Effector memory CD8-positive, alpha-beta T cell (primary cell): ENCODE measurements at regions not wholly inside any gene's neighbourhood (a gene's known extent, or its start where the extent isn't known, plus 50 kb on each side); places are given as distances from the start of the nearest gene placed in this dataset.

Source experiments
- ATAC-seq: fragments of 150-1000 bp; cut with Tn5 transposase; replicated peaks from 2 replicates; pipeline ENCODE4 v1.10.0; 2021; ENCODE audit warnings: mild to moderate bottlenecking, moderate library complexity
- DNase-seq, 3 experiments: peaks; one replicate each; pipeline ENCODE4 v3.0.0; 2021
- H3K27ac Mint-ChIP-seq, 2 donors: one replicate each; pipeline ENCODE4 v1.8.0; 2022; ENCODE audit warnings: mild to moderate bottlenecking in 2 of 2, mixed read lengths in 2 of 2, moderate library complexity in 2 of 2
- H3K27me3 Mint-ChIP-seq, 2 donors: one replicate each; pipeline ENCODE4 v1.8.0; 2022; ENCODE audit warnings: mixed read lengths in 2 of 2
- H3K36me3 Mint-ChIP-seq: one replicate; pipeline ENCODE4 v1.8.0; 2022; ENCODE audit warnings: mild to moderate bottlenecking, moderate library complexity, mixed read lengths; ENCODE audit not compliant: insufficient read depth
- H3K4me1 Mint-ChIP-seq, 2 donors: one replicate each; pipeline ENCODE4 v1.8.0; 2022; ENCODE audit warnings: low read depth in 2 of 2, mixed read lengths in 2 of 2
- H3K4me3 Mint-ChIP-seq, 2 donors: one replicate each; pipeline ENCODE4 v1.8.0; 2022; ENCODE audit warnings: mild to moderate bottlenecking in 2 of 2, mixed read lengths in 2 of 2, moderate library complexity in 2 of 2
- H3K9me3 Mint-ChIP-seq, 2 donors: one replicate each; pipeline ENCODE4 v1.8.0; 2022; ENCODE audit warnings: mixed read lengths in 2 of 2

DNA sequence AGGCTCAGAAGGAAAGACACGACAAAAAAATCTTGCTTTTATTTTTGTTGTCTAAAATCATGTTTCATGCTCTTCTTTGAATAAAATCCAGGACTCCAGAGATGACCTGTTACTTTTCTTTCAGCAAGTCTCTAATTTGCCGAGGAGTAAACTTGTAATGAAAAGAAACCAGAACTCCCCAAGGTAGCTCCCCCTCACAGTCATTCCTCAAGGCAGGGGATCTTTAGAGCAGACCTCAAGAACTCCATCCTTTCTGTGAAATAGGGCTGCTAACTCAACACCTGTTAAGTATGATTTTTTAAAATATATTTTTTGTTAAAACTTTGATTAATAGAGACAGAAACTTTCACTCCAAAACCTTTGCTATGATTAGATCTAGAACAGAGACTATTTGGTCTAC is 82.7 kb upstream of the ABCD3 start:
- ATAC-seq (no peak), DNase-seq (no peak)
- Mint-ChIP-seq H3K27ac (no peak overlapping the region), H3K9me3 (no peaks in the 10 kb centered on the region), H3K27me3 (peaks cover 26 to 63% of the 10 kb centered on the region in 2 donors), H3K36me3 (no peaks in the 10 kb centered on the region), H3K4me1 (peaks cover 0 to 2% of the 10 kb centered on the region in 2 donors), H3K4me3 (no peak overlapping the region)

DNA sequence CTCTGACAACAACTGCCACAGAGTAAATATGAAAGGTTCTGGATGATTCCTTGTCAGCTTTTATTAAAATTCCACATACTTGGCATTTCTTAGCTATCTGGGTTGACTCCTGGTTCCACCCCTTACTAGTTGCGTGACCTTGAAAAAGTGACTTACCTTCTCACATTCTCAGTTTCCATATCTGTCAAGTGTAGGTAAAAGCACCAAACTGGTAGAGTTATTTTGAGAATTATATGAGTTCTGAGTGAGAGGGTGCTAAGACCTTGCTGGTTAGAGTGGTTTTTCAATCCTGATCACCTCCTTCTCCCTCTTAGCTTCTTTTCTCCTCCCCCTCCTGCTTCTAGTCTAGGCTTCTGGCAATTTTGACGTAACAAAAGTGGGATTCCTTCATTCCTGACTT is 83.4 kb upstream of the ABCD3 start:
- no peak overlapping the region for H3K4me3 Mint-ChIP-seq
- H3K27me3 Mint-ChIP-seq = peaks cover 32 to 63% of the 10 kb centered on the region in 2 donors
- H3K27ac Mint-ChIP-seq = no peak overlapping the region
- H3K36me3 Mint-ChIP-seq = no peaks in the 10 kb centered on the region
- no peaks in the 10 kb centered on the region for H3K9me3 Mint-ChIP-seq
- H3K4me1 Mint-ChIP-seq = no peaks in the 10 kb centered on the region
- no peak for ATAC-seq
- no peak for DNase-seq

DNA sequence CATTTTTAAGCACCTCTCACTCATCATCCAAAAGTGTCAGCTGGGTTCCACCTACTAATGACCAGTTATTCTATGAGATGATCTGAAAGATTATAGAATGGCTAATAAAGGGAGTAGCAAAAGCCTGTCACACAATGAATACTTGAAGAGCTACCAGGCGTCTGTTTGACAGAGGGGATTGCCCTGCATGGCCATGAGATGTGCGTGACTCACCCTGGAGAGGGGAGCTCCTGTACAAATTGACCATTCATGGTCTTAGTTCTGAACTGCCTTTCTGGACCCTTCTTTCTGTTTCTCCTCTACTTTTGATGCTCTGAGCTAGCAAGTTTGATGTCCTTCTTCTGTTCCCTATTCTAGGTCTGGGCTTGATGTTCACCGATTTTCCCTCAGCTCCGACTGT is 85.2 kb upstream of the ABCD3 start:
- Mint-ChIP-seq H3K4me3 (no peak overlapping the region), H3K4me1 (no peaks in the 10 kb centered on the region), H3K9me3 (no peaks in the 10 kb centered on the region), H3K27ac (no peak overlapping the region), H3K27me3 (peaks cover 46 to 62% of the 10 kb centered on the region in 2 donors), H3K36me3 (no peaks in the 10 kb centered on the region)
- ATAC-seq (no peak), DNase-seq (no peak)

DNA sequence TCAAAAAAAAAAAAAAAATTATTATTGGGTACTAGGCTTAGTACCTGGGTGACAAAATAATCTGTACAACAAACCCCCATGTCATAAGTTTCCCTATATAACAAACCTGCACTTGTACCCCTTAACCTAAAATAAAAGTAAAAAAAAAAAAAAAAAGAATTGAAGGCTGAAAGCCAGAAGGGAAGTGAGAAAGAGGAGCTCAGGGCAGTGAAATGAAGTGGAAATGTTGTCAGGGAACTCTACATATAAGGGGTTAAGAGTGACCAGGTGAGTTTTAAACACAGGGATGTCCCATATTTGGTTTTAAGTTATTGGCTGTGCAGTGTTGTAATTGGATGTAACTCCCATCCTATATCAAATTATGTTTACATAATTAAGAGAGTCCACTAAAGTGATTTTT is 85.7 kb upstream of the ABCD3 start:
- Mint-ChIP-seq H3K4me3 (no peak overlapping the region), H3K27ac (no peak overlapping the region), H3K27me3 (peaks cover 49 to 64% of the 10 kb centered on the region in 2 donors)

DNA sequence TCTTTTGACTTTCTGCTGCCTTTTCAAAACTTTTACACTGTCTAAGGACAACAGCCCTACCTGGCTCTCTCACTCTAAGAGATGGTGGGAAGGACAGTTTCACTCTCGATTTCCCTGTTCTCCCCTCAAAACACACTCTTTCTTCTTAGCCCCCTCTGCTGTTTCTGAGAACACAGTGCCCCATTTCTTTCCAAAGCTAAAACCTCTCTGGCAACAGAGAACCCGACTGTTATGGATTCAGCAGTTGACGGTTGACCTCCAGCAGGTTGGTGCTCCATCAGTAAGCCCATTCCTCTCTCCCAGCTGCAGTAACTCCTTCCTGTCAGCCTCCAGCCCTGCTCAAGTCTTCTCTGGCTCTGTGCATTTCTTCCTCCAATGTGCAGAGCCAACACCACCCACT is 88.2 kb upstream of the ABCD3 start:
- ATAC-seq (no peak), DNase-seq (no peak)
- H3K4me3 Mint-ChIP-seq = no peak overlapping the region
- H3K36me3 Mint-ChIP-seq = no peaks in the 10 kb centered on the region
- peaks cover 0 to 4% of the 10 kb centered on the region in 2 donors for H3K4me1 Mint-ChIP-seq
- no peak overlapping the region for H3K27ac Mint-ChIP-seq
- H3K9me3 Mint-ChIP-seq = no peaks in the 10 kb centered on the region
- H3K27me3 Mint-ChIP-seq = peaks cover 63 to 67% of the 10 kb centered on the region in 2 donors

More for the DNA sequence above, 85.7 kb upstream of the ABCD3 start:
- no peak for DNase-seq
- no peaks in the 10 kb centered on the region for H3K36me3 Mint-ChIP-seq
- no peaks in the 10 kb centered on the region for H3K4me1 Mint-ChIP-seq
- no peak for ATAC-seq
- H3K9me3 Mint-ChIP-seq = no peaks in the 10 kb centered on the region

DNA sequence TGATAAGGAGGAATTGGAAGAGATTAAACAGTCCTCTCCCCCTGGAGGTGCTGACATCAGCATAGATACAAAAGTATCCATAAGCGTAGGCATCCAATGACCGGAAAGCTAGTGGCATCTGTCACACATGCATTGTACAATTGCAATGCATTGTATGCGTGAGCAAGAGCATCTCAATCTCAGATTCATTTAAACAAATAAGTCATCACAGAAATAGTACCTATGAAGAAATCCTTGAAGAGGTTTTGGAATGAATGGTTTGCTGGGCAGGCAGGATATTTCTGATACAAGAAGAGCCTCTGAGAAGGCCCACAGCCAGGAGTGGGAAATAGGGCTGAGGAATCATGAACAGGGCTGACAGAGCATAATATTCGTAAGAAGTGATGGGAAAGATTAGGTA is 88.9 kb upstream of the ABCD3 start:
- Mint-ChIP-seq H3K36me3 (no peaks in the 10 kb centered on the region), H3K27me3 (peaks cover 63 to 67% of the 10 kb centered on the region in 2 donors), H3K4me1 (peaks cover 0 to 4% of the 10 kb centered on the region in 2 donors), H3K9me3 (no peaks in the 10 kb centered on the region), H3K4me3 (no peak overlapping the region), H3K27ac (no peak overlapping the region)
- ATAC-seq (no peak), DNase-seq (no peak)

DNA sequence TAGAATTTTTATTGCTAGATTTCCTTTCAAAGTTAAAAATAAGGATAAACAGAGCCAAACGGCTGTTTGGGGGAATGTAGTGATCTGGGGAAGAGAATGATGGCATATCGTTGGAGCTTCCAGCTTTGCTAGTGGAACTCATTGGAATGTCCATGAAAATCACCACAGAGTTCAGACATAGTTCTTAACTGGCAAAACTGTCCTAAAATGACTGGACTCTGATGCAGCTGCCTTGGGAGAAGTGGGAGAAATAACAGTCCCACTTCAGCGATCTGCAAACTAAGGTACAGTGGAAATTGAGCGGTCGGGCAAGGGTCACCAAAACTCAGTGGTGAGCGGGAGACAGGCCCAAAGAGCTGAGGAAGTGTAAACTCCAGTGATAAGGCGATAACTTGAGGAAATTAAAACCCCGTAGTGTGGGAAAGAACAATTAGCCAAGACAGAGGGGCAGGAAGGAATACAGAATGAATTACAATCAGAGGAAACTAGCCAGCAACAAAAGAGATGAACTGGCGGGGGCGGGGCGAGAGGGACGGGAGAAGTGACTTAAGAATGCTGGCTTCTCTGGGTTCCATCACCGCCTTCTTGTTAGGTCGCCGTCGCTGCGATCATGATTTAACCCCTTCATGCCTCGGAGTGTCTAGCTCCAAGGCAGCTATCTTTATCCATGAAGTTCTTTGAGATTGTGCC is 89.8 kb upstream of the ARHGAP29 start:
- peaks cover 69 to 79% of the 10 kb centered on the region in 2 donors for H3K27me3 Mint-ChIP-seq
- H3K9me3 Mint-ChIP-seq = no peaks in the 10 kb centered on the region
- H3K27ac Mint-ChIP-seq = no peak overlapping the region
- DNase-seq (no peak), ATAC-seq (no peak)
- no peak overlapping the region for H3K4me3 Mint-ChIP-seq
- peaks cover 0 to 4% of the 10 kb centered on the region in 2 donors for H3K4me1 Mint-ChIP-seq
- no peaks in the 10 kb centered on the region for H3K36me3 Mint-ChIP-seq

DNA sequence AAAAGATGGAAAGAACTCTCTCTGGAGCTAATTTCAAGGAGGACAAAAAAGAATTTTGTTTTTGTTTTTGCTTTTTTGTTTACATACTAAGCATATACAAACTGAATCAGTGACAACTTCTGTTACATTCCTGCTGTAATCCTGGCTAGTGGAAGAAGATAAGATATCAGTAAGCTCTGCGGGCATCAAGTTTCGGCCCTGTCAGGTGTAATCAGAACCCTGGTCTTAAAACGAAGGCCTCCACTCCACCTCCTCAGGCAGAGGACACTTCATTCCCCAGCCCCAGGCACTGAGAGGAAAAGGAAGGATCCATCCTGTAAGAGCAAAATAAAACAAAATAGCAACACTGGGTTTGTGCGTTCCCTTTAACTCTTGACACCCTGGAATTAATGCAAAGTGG is 88.9 kb upstream of the ARHGAP29 start:
- H3K27ac Mint-ChIP-seq = no peak overlapping the region
- H3K27me3 Mint-ChIP-seq = peaks cover 63 to 73% of the 10 kb centered on the region in 2 donors
- H3K4me1 Mint-ChIP-seq = peaks cover 0 to 4% of the 10 kb centered on the region in 2 donors
- ATAC-seq (no peak), DNase-seq (no peak)
- H3K36me3 Mint-ChIP-seq = no peaks in the 10 kb centered on the region
- no peaks in the 10 kb centered on the region for H3K9me3 Mint-ChIP-seq
- no peak overlapping the region for H3K4me3 Mint-ChIP-seq

DNA sequence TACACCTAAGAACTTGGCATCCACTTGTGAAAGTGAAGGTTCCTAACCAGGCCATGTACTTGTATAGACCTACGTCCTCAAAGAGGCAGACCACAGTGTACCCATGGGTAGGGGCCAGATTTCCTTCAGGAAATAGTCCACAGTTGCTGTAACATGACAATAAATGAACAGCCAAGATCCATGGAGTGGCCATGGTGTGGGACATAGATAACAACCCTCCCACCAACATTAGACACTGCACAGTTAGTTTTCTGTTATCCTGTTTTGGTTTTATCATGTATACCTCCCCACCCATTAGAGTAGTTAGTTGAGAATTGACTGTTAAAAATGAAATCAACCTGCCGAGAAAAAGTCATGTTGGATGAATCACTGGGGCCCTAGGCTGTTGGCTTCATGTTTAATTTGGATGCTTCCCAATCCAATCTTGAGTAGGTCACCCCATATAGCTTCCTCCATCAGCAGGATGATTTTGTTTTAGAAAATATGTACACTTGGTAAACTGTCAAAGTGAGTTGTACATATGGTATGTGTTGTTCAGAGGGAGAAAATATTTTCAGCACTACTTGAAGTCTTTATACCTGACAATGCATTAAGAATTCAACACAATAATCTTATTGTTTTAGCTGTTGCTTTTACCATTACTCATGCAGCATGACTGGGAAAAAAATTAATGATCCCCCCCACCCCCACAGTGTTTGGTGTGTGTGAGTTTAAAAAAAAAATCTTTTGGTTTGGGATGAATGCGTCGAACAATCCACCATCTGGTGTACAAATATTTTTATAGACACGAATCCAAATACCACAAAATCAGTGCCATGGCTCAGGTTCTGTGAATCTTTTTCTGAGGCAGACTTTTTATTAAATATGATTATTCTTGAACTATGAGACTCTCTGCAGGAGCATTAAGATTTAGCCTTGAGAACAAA is 88.3 kb upstream of the ARHGAP29 start:
- H3K4me3 Mint-ChIP-seq = no peak overlapping the region
- H3K4me1 Mint-ChIP-seq = peaks cover 0 to 4% of the 10 kb centered on the region in 2 donors
- no peak for ATAC-seq
- peaks cover 60 to 73% of the 10 kb centered on the region in 2 donors for H3K27me3 Mint-ChIP-seq
- no peak overlapping the region for H3K27ac Mint-ChIP-seq
- no peaks in the 10 kb centered on the region for H3K36me3 Mint-ChIP-seq
- DNase-seq = no peak
- H3K9me3 Mint-ChIP-seq = no peaks in the 10 kb centered on the region

DNA sequence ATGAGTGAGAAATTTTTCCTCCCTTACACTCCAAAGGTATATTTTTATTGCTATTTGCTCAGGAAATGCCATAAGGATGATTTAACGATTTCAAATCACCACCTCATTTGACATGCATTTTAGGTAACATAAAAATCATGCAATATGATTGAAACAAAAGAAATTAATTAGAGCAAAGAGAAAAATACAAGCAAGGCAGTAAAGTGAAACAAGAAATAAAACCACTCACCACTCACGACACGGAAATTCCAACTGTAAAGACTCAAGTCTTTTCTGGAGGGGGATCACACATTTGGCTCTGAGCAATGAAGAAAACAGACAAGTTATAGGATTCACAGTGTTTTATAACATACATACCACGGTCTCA is 86.8 kb upstream of the ARHGAP29 start:
- ATAC-seq (no peak), DNase-seq (no peak)
- Mint-ChIP-seq H3K9me3 (no peaks in the 10 kb centered on the region), H3K27ac (no peak overlapping the region), H3K36me3 (no peaks in the 10 kb centered on the region), H3K4me3 (no peak overlapping the region), H3K4me1 (peaks cover 0 to 4% of the 10 kb centered on the region in 2 donors), H3K27me3 (peaks cover 60 to 74% of the 10 kb centered on the region in 2 donors)

DNA sequence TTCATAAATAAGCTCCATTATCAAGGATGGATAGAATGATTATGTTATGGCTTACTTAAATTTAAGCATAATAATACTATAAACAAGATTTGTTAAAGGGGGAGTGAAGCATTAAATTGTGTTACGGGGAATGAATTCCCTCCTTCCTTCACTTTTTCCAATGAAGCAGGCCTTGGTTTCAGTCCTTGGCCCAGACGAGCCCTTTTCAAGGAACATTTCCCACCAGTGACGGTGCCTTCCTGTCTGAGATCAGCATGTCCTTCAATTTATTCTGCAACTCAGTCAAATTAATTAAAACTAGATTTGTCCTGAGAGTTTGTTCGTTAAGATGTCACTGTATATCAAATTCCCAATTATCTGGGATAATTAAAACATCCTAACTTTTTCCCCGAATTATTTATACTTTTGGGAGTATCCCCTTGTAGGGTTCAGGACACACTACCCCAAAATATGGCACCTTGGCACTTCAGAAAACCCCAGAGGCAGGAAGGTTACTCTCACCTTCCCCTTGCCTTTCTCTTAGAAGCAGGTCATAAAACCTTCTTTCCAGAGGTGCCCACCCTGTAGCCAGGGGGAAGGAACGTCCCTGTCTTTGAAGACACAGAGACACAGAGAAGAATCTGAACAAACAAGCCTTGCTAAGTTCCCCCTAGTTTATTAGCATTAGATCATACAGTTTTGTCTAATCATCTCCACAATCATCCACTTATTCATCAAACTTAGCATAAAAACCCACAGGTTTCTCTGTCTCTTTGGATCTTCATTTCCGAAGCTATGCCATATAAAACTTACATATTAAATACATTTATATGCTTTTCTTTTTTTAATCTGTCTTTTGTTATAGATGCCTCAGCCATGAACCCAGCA is 86.2 kb upstream of the ARHGAP29 start:
- no peak for DNase-seq
- Mint-ChIP-seq H3K27me3 (peaks cover 55 to 70% of the 10 kb centered on the region in 2 donors), H3K4me3 (no peak overlapping the region), H3K36me3 (no peaks in the 10 kb centered on the region), H3K4me1 (peaks cover 0 to 4% of the 10 kb centered on the region in 2 donors), H3K27ac (no peak overlapping the region), H3K9me3 (no peaks in the 10 kb centered on the region)
- ATAC-seq = no peak

DNA sequence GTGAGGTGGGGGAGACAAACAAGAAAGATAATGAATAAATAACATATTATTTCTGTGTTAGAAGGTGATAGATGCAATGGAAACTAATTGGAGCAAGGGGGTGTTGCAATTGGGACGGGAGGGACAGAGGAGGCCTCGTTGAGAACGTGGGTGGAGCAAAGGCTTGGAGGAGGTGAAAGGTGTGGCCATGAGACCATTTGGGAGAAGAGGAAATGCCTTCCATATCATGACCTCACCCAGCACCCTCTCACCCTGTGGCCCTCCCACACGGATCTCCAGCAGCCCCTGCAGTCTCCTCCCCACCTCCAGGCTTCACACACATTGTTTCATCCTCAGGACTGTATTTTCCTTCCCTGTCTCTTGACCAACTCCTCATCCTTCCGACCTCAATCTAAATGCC is 85.3 kb upstream of the ARHGAP29 start:
- ATAC-seq (no peak), DNase-seq (no peak)
- Mint-ChIP-seq H3K9me3 (no peaks in the 10 kb centered on the region), H3K27ac (no peak overlapping the region), H3K27me3 (peaks cover 47 to 61% of the 10 kb centered on the region in 2 donors), H3K4me3 (no peak overlapping the region), H3K4me1 (peaks cover 0 to 4% of the 10 kb centered on the region in 2 donors), H3K36me3 (no peaks in the 10 kb centered on the region)

DNA sequence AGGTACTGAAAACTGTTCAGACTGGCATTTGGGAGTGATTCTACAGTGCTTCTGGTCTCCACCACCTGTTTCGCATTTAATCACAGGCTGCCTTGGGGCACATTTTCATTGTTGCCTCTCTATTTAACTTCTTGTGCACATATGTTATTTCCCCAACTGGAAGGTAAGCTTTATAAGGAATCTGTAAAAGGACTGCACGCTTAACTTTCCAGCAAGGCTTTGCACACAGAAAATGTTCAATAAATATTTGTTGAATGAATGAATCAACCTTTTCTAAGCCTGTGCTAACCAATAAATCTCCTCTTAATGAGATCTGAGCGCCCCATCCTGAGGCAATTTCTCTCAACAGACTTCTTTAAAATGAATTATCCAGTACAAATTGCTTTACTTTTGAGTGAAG is 84.3 kb upstream of the ARHGAP29 start:
- Mint-ChIP-seq H3K27ac (no peak overlapping the region), H3K4me3 (no peak overlapping the region)
- ATAC-seq = no peak

More for the DNA sequence above, 84.3 kb upstream of the ARHGAP29 start:
- no peaks in the 10 kb centered on the region for H3K36me3 Mint-ChIP-seq
- DNase-seq = no peak
- H3K27me3 Mint-ChIP-seq = peaks cover 47 to 59% of the 10 kb centered on the region in 2 donors
- no peaks in the 10 kb centered on the region for H3K9me3 Mint-ChIP-seq
- no peaks in the 10 kb centered on the region for H3K4me1 Mint-ChIP-seq
